MCF 10A (cell line): ENCODE measurements at regions not wholly inside any gene's neighbourhood (a gene's known extent, or its start where the extent isn't known, plus 50 kb on each side); places are given as distances from the start of the nearest gene placed in this dataset.

Experiments
- BruUV-seq: library from RNA; stranded (reverse); fragments of 400-500 nt; replicated peaks from 2 replicates; lab custom pipeline; 2021; lab: Mats Ljungman, UMichigan
- CTCF ChIA-PET: fragments of 300-600 bp; sonication (Branson Sonifier 250); formaldehyde crosslinking; extraction: SDS; loops from one replicate; lab custom pipeline; 2021; ENCODE audit warnings: antibody characterized with exemption, inconsistent platforms; lab: Yijun Ruan, JAX
- POLR2A ChIA-PET: fragments of 300-600, 350-650 bp; sonication (Branson Sonifier 250); formaldehyde crosslinking; extraction: SDS; loops from one replicate; lab custom pipeline; 2020; ENCODE audit warnings: antibody characterized with exemption, inconsistent platforms; lab: Yijun Ruan, JAX
- DNase-seq: peaks from one replicate; pipeline ENCODE4 v3.0.0-alpha.2; 2018; ENCODE audit not compliant: unreplicated experiment
- H3K27ac Mint-ChIP-seq: one replicate; pipeline ENCODE4 v1.8.0; 2022; ENCODE audit warnings: mild to moderate bottlenecking, low read depth, mixed read lengths; ENCODE audit not compliant: unreplicated experiment
- H3K27me3 Mint-ChIP-seq: one replicate; pipeline ENCODE4 v1.8.0; 2022; ENCODE audit warnings: mixed read lengths; ENCODE audit not compliant: insufficient read depth, unreplicated experiment
- H3K36me3 Mint-ChIP-seq: one replicate; pipeline ENCODE4 v1.8.0; 2022; ENCODE audit warnings: mild to moderate bottlenecking, moderate library complexity, mixed read lengths; ENCODE audit not compliant: insufficient read depth, unreplicated experiment
- H3K4me1 Mint-ChIP-seq: one replicate; pipeline ENCODE4 v1.8.0; 2022; ENCODE audit warnings: mixed read lengths; ENCODE audit not compliant: insufficient read depth, unreplicated experiment
- H3K4me3 Mint-ChIP-seq: one replicate; pipeline ENCODE4 v1.8.0; 2022; ENCODE audit warnings: mild to moderate bottlenecking, moderate library complexity, mixed read lengths; ENCODE audit not compliant: unreplicated experiment
- H3K9me3 Mint-ChIP-seq: one replicate; pipeline ENCODE4 v1.8.0; 2022; ENCODE audit warnings: mixed read lengths; ENCODE audit not compliant: unreplicated experiment
- CTCF ChIP-seq: fragments of 200-600 bp; IDR thresholded peaks from one replicate; pipeline ENCODE4 v1.8.0; 2022; ENCODE audit warnings: antibody characterized with exemption, mild to moderate bottlenecking; ENCODE audit not compliant: unreplicated experiment
- intact Hi-C: fragments of 100-400 bp; cut with micrococcal nuclease; formaldehyde crosslinking; loops from 2 replicates; pipeline ENCODE4 v1.14.1; 2022

DNA sequence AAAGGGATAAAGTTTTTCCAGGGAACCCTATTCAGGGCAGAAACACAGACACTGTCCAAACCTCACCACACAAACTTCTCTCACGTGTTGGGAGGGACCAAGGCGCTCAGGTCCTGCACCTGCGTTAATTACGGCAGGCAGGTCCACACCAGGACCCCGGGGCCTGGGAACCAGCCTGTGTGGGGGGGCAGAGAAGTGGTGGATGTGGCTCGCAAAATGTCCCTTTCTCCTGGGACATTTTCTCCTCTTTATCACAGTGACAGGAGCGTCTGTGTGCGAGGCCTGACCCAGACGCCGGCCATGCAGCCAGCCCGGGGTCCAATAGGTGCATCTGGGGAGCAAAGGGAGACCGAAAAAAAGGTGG, 73.4 kb upstream of the ZNF722 start:
- Mint-ChIP-seq H3K4me3 (no peak overlapping the region), H3K27me3 (no peaks in the 10 kb centered on the region), H3K9me3 (peaks cover 24% of the 10 kb centered on the region), H3K27ac (no peak overlapping the region), H3K4me1 (no peaks in the 10 kb centered on the region), H3K36me3 (no peaks in the 10 kb centered on the region)
- no TSS peak for BruUV-seq
- DNase-seq = no peak
- TF ChIP-seq CTCF = no peak
- CTCF ChIA-PET = no interaction called here
- POLR2A ChIA-PET = no interaction called here
- intact Hi-C loops = no loop called here

DNA sequence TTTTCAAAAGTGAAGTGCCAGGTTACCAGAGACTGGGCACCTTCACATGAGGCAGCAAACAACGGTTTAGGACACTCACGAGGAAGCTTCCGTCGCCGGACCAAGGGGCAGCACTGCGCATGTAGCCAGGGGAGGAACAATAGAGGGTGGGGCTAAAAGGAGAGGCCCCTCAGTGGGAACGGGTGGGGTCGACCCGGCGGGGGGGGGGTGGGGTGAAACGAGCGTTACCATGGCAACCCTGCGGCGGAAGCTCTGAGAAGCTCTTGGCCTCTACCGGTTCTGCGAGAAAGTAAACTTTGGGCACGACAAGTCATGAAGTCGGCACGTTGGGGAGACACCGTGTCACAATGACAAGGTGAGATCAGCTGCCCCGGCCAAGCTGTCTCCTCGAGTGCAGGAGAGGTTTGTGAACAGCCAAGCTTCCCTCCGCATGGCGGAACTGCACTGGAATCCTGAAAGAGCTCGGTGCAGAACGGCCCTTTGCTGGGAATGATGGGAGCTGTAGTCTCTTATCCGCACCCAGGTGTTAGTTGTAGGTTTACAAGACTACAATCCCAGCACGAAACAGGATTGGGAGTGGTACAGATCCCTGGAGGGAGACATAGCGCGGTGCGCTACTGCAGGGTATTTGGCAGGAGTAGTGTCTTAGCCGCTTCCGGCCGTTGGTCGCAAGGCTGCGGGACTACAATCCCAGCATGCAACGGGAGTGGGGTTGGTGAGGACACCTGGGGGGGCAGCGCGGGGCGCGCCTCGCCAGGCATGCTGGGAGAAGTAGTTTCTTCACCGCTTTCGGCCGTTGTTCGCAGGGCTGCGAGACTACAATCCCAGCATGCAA, 72.8 kb upstream of the ZNF722 start:
- Mint-ChIP-seq H3K36me3 (no peaks in the 10 kb centered on the region), H3K9me3 (peaks cover 24% of the 10 kb centered on the region), H3K27ac (no peak overlapping the region), H3K4me1 (no peaks in the 10 kb centered on the region), H3K27me3 (no peaks in the 10 kb centered on the region), H3K4me3 (no peak overlapping the region)
- ChIA-PET POLR2A (no interaction called here), CTCF (no interaction called here)
- no TSS peak for BruUV-seq
- intact Hi-C loops = no loop called here
- DNase-seq = no peak
- no peak for TF ChIP-seq CTCF

- H3K27ac Mint-ChIP-seq = no peak overlapping the region
- no peak for DNase-seq
- no peak for TF ChIP-seq CTCF
- H3K27me3 Mint-ChIP-seq = no peaks in the 10 kb centered on the region
- CTCF ChIA-PET = no interaction called here
- POLR2A ChIA-PET = no interaction called here
- no TSS peak for BruUV-seq
- H3K4me1 Mint-ChIP-seq = no peaks in the 10 kb centered on the region
- H3K36me3 Mint-ChIP-seq = no peaks in the 10 kb centered on the region
- intact Hi-C loops = no loop called here
- H3K4me3 Mint-ChIP-seq = no peak overlapping the region
- H3K9me3 Mint-ChIP-seq = peaks cover 16% of the 10 kb centered on the region
Observed at GRCh38 chr7:63927261-63927660, 71.4 kb upstream of the ZNF722 start.

- TF ChIP-seq CTCF = no peak
- Mint-ChIP-seq H3K9me3 (peaks cover 8% of the 10 kb centered on the region), H3K27ac (no peak overlapping the region), H3K27me3 (no peaks in the 10 kb centered on the region), H3K4me3 (no peak overlapping the region), H3K4me1 (no peaks in the 10 kb centered on the region), H3K36me3 (no peaks in the 10 kb centered on the region)
- POLR2A ChIA-PET = no interaction called here
- BruUV-seq = no TSS peak
- no peak for DNase-seq
- intact Hi-C loops = no loop called here
- CTCF ChIA-PET = no interaction called here
Observed at GRCh38 chr7:63931057-63931600, 67.5 kb upstream of the ZNF722 start.
